ENCODE measurements at regions not wholly inside any gene's neighbourhood (a gene's known extent, or its start where the extent isn't known, plus 50 kb on each side); places are given as distances from the start of the nearest gene placed in this dataset.

- Histone ChIP-seq H3K4me2 (replicated peaks; ENCODE audit: low read depth, low read length, poor library complexity, severe bottlenecking) (no peak overlapping the region), H2AFZ (ENCODE audit: insufficient read depth, low read depth, low read length, poor library complexity, severe bottlenecking) (no peak overlapping the region), H3K9ac (ENCODE audit: low read length) (no peak overlapping the region), H3K4me3 (ENCODE audit: control extremely low read depth in 1 of 5, extremely low read depth in 1 of 5, insufficient read depth in 1 of 5, low read depth in 2 of 5, low read length in 4 of 5) (no peak overlapping the region), H3K27me3 (replicated peaks in 1 of 4; ENCODE audit: control extremely low read depth in 1 of 4, control insufficient read depth in 3 of 4, insufficient read depth in 4 of 4, low read length in 3 of 4) (no peaks in the 10 kb centered on the region), H3K79me2 (ENCODE audit: control insufficient read depth, insufficient read depth, low read length) (no peaks in the 10 kb centered on the region), H3K4me1 (ENCODE audit: control insufficient read depth in 2 of 2, insufficient read depth in 2 of 2, low read length in 2 of 2) (no peaks in the 10 kb centered on the region), H4K20me1 (ENCODE audit: control insufficient read depth, insufficient read depth, low read length, poor library complexity, severe bottlenecking) (no peaks in the 10 kb centered on the region), H3K27ac (ENCODE audit: low read length in 2 of 2) (no peak overlapping the region), H3K9me3 (ENCODE audit: control extremely low read depth in 1 of 3, control insufficient read depth in 2 of 3, insufficient read depth in 1 of 3, low read length in 2 of 3) (no peaks in the 10 kb centered on the region), H3K36me3 (replicated peaks in 1 of 2; ENCODE audit: control extremely low read depth in 1 of 2, control insufficient read depth in 1 of 2, extremely low read depth in 1 of 2, insufficient read depth in 2 of 2, low read length in 1 of 2) (no peaks in the 10 kb centered on the region)
- TF ChIP-seq EZH2 (IDR thresholded peaks at IDR 0.05; ENCODE audit: borderline replicate concordance, insufficient read depth, low read depth, low read length, poor library complexity, severe bottlenecking) (no peak), CTCF (IDR thresholded peaks at IDR 0.05) (no peak)
- CTCF ChIA-PET = no interaction called here
- no peak for ATAC-seq (ENCODE audit: low read depth)
- no peaks in the 10 kb centered on the region for H3K9me3 Mint-ChIP-seq (ENCODE audit: insufficient read depth)
- POLR2A ChIA-PET = no interaction called here
- no peak overlapping the region for H3K27ac Mint-ChIP-seq
- H3K4me3 Mint-ChIP-seq = no peak overlapping the region
- no peak for DNase-seq
- WGBS (ENCODE audit: insufficient coverage) = no CpG with 5 or more reads among the region's 4 CpGs
- H3K4me1 Mint-ChIP-seq = no peaks in the 10 kb centered on the region
- intact Hi-C loops (cut with micrococcal nuclease) = no loop called here
- no peaks in the 10 kb centered on the region for H3K27me3 Mint-ChIP-seq
Measured at GRCh38 chr7:145989469-145989868, 127.1 kb upstream of the CNTNAP2 start.

DNA sequence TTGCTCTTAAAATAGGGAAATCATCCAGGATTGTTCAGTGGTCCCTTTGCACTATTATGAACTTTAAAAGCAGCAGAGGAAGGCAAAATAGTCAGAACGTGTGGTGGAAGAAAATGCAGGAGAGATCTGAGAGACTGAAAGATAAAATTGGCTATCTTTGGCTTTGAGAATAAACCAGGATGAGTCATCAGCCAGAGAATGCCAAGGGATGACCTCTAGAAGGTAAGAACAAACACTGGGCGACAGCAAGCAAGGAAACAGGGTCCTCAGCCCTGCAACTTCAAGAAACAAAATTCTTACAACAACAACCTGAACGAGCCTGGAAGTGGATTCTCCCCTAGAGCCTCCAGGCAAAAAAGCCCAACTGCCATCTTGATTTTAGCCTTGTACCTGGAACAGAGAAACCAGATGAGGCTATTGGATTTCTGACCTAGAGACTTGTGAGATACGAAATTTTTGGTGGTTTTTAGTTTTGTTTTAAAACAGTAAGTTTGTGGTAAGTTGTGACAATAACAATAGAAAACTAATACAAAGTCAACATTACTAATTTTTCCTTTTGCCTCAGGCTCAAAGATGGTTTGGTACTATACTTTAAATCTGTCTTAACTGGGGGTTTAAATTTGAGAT, 130.2 kb upstream of the CNTNAP2 start:
- CTCF ChIA-PET = no interaction called here
- WGBS (ENCODE audit: insufficient coverage) = 71% methylated on average over 1 of the region's 4 CpGs
- no peak overlapping the region for H3K27ac Mint-ChIP-seq
- POLR2A ChIA-PET = no interaction called here
- no peaks in the 10 kb centered on the region for H3K9me3 ChIP-seq (ENCODE audit: control extremely low read depth in 1 of 3, control insufficient read depth in 2 of 3, insufficient read depth in 1 of 3, low read length in 2 of 3)
- H3K4me3 Mint-ChIP-seq = no peak overlapping the region
- no peak for DNase-seq
- H3K9me3 Mint-ChIP-seq (ENCODE audit: insufficient read depth) = no peaks in the 10 kb centered on the region
- H3K27ac ChIP-seq (ENCODE audit: low read length in 2 of 2) = no peak overlapping the region
- H3K4me3 ChIP-seq (ENCODE audit: control extremely low read depth in 1 of 5, extremely low read depth in 1 of 5, insufficient read depth in 1 of 5, low read depth in 2 of 5, low read length in 4 of 5) = no peak overlapping the region
- H3K27me3 ChIP-seq (replicated peaks in 1 of 4; ENCODE audit: control extremely low read depth in 1 of 4, control insufficient read depth in 3 of 4, insufficient read depth in 4 of 4, low read length in 3 of 4) = no peaks in the 10 kb centered on the region
- no peak overlapping the region for H3K9ac ChIP-seq (ENCODE audit: low read length)
- no peaks in the 10 kb centered on the region for H3K79me2 ChIP-seq (ENCODE audit: control insufficient read depth, insufficient read depth, low read length)
- no peaks in the 10 kb centered on the region for H3K4me1 ChIP-seq (ENCODE audit: control insufficient read depth in 2 of 2, insufficient read depth in 2 of 2, low read length in 2 of 2)
- H3K4me2 ChIP-seq (replicated peaks; ENCODE audit: low read depth, low read length, poor library complexity, severe bottlenecking) = no peak overlapping the region
- intact Hi-C loops (cut with micrococcal nuclease) = no loop called here
- H2AFZ ChIP-seq (ENCODE audit: insufficient read depth, low read depth, low read length, poor library complexity, severe bottlenecking) = no peak overlapping the region
- H3K27me3 Mint-ChIP-seq = no peaks in the 10 kb centered on the region
- H4K20me1 ChIP-seq (ENCODE audit: control insufficient read depth, insufficient read depth, low read length, poor library complexity, severe bottlenecking) = no peaks in the 10 kb centered on the region
- ATAC-seq (ENCODE audit: low read depth) = no peak
- H3K4me1 Mint-ChIP-seq = no peaks in the 10 kb centered on the region
- no peak for TF ChIP-seq CTCF (IDR thresholded peaks at IDR 0.05)
- no peak for TF ChIP-seq EZH2 (IDR thresholded peaks at IDR 0.05; ENCODE audit: borderline replicate concordance, insufficient read depth, low read depth, low read length, poor library complexity, severe bottlenecking)
- no peaks in the 10 kb centered on the region for H3K36me3 ChIP-seq (replicated peaks in 1 of 2; ENCODE audit: control extremely low read depth in 1 of 2, control insufficient read depth in 1 of 2, extremely low read depth in 1 of 2, insufficient read depth in 2 of 2, low read length in 1 of 2)
